ENCODE measurements at regions not wholly inside any gene's neighbourhood (a gene's known extent, or its start where the extent isn't known, plus 50 kb on each side); places are given as distances from the start of the nearest gene placed in this dataset.

GRCh38 chr12:32024884-32025592 lies 65.8 kb downstream of the RESF1 start:
- no peak for TF ChIP-seq CTCF (IDR thresholded peaks at IDR 0.05; ENCODE audit: low read depth, low read length, missing control alignments)
- H3K4me3 ChIP-seq (ENCODE audit: low read depth, low read length) = no peak overlapping the region
- no peak for DNase-seq (ENCODE audit: low read depth)

- no peak for TF ChIP-seq CTCF (IDR thresholded peaks at IDR 0.05; ENCODE audit: low read depth, low read length, missing control alignments)
- peak; percentile 46 for DNase-seq (ENCODE audit: low read depth)
- H3K4me3 ChIP-seq (ENCODE audit: low read depth, low read length) = no peak overlapping the region
These were observed 66.7 kb downstream of the RESF1 start for GRCh38 chr12:32025906-32026305.

GRCh38 chr12:32027684-32028365 lies 68.6 kb downstream of the RESF1 start:
- peak; percentile 18 for DNase-seq (ENCODE audit: low read depth)
- no peak overlapping the region for H3K4me3 ChIP-seq (ENCODE audit: low read depth, low read length)
- no peak for TF ChIP-seq CTCF (IDR thresholded peaks at IDR 0.05; ENCODE audit: low read depth, low read length, missing control alignments)

- H3K4me3 ChIP-seq (ENCODE audit: low read depth, low read length) = no peak overlapping the region
- TF ChIP-seq CTCF (IDR thresholded peaks at IDR 0.05; ENCODE audit: low read depth, low read length, missing control alignments) = no peak
- DNase-seq (ENCODE audit: low read depth) = no peak
These were observed 70.9 kb downstream of the RESF1 start for GRCh38 chr12:32030151-32030550.

GRCh38 chr12:32030676-32031075 lies 71.5 kb downstream of the RESF1 start:
- TF ChIP-seq CTCF (IDR thresholded peaks at IDR 0.05; ENCODE audit: low read depth, low read length, missing control alignments) = no peak
- no peak for DNase-seq (ENCODE audit: low read depth)
- no peak overlapping the region for H3K4me3 ChIP-seq (ENCODE audit: low read depth, low read length)

GRCh38 chr12:32031109-32031508 lies 71.9 kb downstream of the RESF1 start:
- DNase-seq (ENCODE audit: low read depth) = no peak
- no peak for TF ChIP-seq CTCF (IDR thresholded peaks at IDR 0.05; ENCODE audit: low read depth, low read length, missing control alignments)
- H3K4me3 ChIP-seq (ENCODE audit: low read depth, low read length) = no peak overlapping the region

All from GM12864 (cell line).